ENCODE measurements at regions not wholly inside any gene's neighbourhood (a gene's known extent, or its start where the extent isn't known, plus 50 kb on each side); places are given as distances from the start of the nearest gene placed in this dataset.

DNA sequence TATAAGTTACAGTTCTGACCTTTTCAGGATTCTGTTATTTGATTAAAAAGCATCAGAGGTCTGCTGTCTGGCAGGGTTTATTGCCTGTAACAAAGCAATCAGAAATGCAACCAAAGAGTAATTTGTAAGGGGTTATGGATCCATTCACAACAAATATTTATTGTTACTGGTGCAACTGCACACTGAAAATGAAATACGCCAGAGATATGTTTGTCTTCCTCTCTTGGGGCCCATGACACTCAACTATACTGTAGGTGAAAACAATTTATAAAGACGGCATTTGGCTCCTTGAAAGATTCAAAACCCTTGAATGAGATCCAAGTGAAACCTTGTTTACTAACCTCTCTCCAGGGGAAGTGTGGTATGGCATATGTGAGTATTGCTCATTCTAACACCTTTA, 452.2 kb downstream of the MBD2 start:
- Histone ChIP-seq H3K27ac (no peak overlapping the region), H3K4me1 (no peaks in the 10 kb centered on the region), H3K9me3 (peaks cover 0 to 9% of the 10 kb centered on the region in 2 donors), H3K27me3 (no peaks in the 10 kb centered on the region), H3K36me3 (no peaks in the 10 kb centered on the region), H3K4me3 (no peak overlapping the region)
- TF ChIP-seq, protein P1, sequence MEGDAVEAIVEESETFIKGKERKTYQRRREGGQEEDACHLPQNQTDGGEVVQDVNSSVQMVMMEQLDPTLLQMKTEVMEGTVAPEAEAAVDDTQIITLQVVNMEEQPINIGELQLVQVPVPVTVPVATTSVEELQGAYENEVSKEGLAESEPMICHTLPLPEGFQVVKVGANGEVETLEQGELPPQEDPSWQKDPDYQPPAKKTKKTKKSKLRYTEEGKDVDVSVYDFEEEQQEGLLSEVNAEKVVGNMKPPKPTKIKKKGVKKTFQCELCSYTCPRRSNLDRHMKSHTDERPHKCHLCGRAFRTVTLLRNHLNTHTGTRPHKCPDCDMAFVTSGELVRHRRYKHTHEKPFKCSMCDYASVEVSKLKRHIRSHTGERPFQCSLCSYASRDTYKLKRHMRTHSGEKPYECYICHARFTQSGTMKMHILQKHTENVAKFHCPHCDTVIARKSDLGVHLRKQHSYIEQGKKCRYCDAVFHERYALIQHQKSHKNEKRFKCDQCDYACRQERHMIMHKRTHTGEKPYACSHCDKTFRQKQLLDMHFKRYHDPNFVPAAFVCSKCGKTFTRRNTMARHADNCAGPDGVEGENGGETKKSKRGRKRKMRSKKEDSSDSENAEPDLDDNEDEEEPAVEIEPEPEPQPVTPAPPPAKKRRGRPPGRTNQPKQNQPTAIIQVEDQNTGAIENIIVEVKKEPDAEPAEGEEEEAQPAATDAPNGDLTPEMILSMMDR (IDR thresholded peaks at IDR 0.05): no peak
- no peak for DNase-seq (ENCODE audit: low spot score)

DNA sequence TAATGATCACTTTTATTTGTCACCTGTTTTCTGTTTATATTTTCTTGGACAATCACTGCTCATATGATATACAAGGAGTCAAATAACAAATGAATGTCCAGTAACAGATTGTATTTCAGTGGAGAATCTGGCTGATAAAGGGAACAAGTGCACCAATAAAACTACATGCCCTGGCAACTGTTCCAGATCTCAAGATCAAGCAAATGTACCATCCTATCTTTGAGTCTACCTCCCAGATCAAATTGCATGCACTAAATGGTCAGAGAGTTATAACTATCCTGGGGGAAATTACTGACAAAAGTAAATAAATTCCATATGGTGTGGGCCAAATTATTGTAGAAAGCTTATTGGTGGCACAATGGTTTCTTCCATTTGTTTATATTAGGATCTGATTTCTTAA, 452.8 kb downstream of the MBD2 start:
- Histone ChIP-seq H3K36me3 (no peaks in the 10 kb centered on the region), H3K9me3 (peaks cover 0 to 9% of the 10 kb centered on the region in 2 donors), H3K4me3 (no peak overlapping the region), H3K27ac (no peak overlapping the region), H3K27me3 (no peaks in the 10 kb centered on the region), H3K4me1 (no peaks in the 10 kb centered on the region)
- TF ChIP-seq, protein P1 (IDR thresholded peaks at IDR 0.05): no peak
- no peak for DNase-seq (ENCODE audit: low spot score)

DNA sequence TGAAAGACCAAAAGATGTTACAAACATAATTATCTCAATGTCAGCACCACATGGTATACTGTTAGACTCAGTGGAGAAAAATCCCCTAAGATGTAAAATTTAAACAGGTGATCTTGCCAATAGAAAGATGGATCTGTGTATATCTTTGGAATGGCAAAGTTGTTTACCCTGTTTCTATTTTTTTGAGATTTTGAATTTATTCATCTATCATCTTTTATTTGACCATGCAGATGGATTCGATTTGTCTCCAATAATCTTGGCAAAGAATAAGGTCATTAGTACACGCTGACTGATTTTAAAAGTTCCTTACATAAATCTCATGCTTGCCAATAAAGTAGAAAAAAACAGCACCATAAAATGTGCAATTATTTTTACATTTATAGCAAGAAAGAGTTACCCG, 459.3 kb downstream of the MBD2 start:
- Histone ChIP-seq H3K27ac (no peak overlapping the region), H3K4me1 (no peaks in the 10 kb centered on the region), H3K27me3 (no peaks in the 10 kb centered on the region), H3K9me3 (peaks cover 0 to 9% of the 10 kb centered on the region in 2 donors), H3K4me3 (no peak overlapping the region), H3K36me3 (no peaks in the 10 kb centered on the region)
- TF ChIP-seq, protein P1 (IDR thresholded peaks at IDR 0.05): no peak
- no peak for DNase-seq (ENCODE audit: low spot score)

DNA sequence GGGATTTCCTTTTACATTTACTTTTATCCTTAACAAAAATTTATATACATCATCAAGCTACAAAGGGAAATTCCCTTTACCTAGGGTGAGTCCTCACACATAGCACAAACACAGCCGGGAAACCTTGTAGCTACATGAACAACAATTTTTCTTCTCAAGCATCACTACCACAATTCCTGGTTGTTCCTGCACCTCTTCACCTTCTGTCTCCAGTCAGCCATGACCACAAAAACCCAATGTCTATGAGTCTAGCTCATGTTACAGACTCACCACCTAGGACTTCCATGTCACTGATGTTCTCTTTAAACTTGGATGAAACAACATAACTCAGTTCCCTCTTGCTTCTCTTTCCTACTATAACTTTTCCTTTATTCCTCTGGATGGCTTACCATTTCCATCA, 460.4 kb downstream of the MBD2 start:
- H3K27me3 ChIP-seq: no peaks in the 10 kb centered on the region
- H3K4me1 ChIP-seq: no peaks in the 10 kb centered on the region
- TF ChIP-seq, protein P1 (IDR thresholded peaks at IDR 0.05): no peak

DNA sequence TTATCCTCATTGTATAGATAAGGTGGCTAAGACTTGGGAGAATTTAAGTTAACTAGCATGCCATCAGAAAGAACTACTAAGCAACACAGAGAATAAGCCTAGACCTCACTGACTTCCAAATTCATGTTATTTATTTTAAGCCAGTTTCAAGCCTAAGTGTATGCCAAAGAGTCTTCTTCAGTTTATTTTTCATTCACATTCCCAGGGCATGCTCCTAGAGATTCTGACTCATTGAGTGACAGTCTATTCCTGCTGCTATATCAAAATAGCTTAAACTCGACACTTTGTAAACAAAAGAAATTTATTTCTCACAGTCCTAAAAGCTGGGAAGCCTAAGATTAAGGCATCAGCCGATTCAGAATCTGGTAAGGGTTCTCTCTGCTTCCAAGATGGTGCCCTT, 467.1 kb downstream of the MBD2 start:
- DNase-seq (ENCODE audit: low spot score): no peak
- no peak overlapping the region for H3K27ac ChIP-seq
- H3K36me3 ChIP-seq: no peaks in the 10 kb centered on the region
- TF ChIP-seq, protein P1 (IDR thresholded peaks at IDR 0.05): no peak
- no peaks in the 10 kb centered on the region for H3K4me1 ChIP-seq
- H3K27me3 ChIP-seq: no peaks in the 10 kb centered on the region
- H3K9me3 ChIP-seq: no peaks in the 10 kb centered on the region
- H3K4me3 ChIP-seq: no peak overlapping the region

More for the DNA sequence above, 460.4 kb downstream of the MBD2 start:
- DNase-seq (ENCODE audit: low spot score): no peak
- Histone ChIP-seq H3K36me3 (no peaks in the 10 kb centered on the region), H3K27ac (no peak overlapping the region), H3K9me3 (peaks cover 0 to 9% of the 10 kb centered on the region in 2 donors), H3K4me3 (no peak overlapping the region)

DNA sequence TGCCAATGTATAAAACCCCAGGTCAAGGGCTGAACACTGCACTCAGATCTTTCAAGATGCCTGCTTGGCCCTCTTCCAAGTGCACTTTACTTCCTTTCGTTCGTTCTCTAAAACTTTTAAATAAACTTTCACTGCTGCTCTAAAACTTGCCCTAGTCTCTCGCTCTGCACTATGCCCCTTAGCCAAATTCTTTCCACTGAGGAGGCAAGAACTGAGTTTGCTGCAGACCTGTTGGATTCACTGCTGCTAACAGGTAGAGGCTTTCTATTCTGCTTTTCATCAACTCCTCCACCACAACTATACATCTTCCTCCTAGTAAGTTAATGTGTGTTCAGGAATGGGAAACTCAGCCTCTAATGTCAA, 467.9 kb downstream of the MBD2 start:
- H3K4me3 ChIP-seq: no peak overlapping the region
- H3K9me3 ChIP-seq: no peaks in the 10 kb centered on the region
- H3K27ac ChIP-seq: no peak overlapping the region
- TF ChIP-seq, protein P1 (IDR thresholded peaks at IDR 0.05): no peak
- DNase-seq (ENCODE audit: low spot score): no peak
- no peaks in the 10 kb centered on the region for H3K4me1 ChIP-seq
- no peaks in the 10 kb centered on the region for H3K36me3 ChIP-seq
- no peaks in the 10 kb centered on the region for H3K27me3 ChIP-seq
